K562 (cell line): ENCODE measurements at regions not wholly inside any gene's neighbourhood (a gene's known extent, or its start where the extent isn't known, plus 50 kb on each side); places are given as distances from the start of the nearest gene placed in this dataset.

Experiments
- ATAC-seq: fragments of 200-7000 bp; cut with Tn5 transposase; 3 replicates; pipeline ENCODE4 v1.9.1; 2020; ENCODE audit warnings: moderate library complexity
- BruUV-seq: library from RNA; stranded (reverse); fragments of 400-500 nt; replicated peaks from 2 replicates; lab custom pipeline; 2021; lab: Mats Ljungman, UMichigan
- CTCF ChIA-PET: fragments of 300-600 bp; formaldehyde crosslinking; extraction: SDS; loops from one replicate; lab custom pipeline; 2021; ENCODE audit warnings: low intra/inter-chr PET ratio; lab: Yijun Ruan, JAX
- POLR2A ChIA-PET: fragments of 300-600, 350-650 bp; sonication (Branson Sonifier 250); formaldehyde crosslinking; extraction: SDS; loops from one replicate; lab custom pipeline; 2021; ENCODE audit warnings: antibody characterized with exemption, inconsistent platforms; lab: Yijun Ruan, JAX
- DNase-seq, 4 experiments: peaks; one replicate each; pipeline versions ENCODE4 v3.0.0 to v3.0.0-alpha.2; 2011 to 2018; ENCODE audit warnings: low spot score in 3 of 4, mixed read lengths in 3 of 4; ENCODE audit errors: extremely low read depth in 1 of 4
- FAIRE-seq: peaks from 2 replicates; lab custom pipeline; 2011; peaks lifted over from hg19 to GRCh38; lab: Jason Lieb, UNC
- H2AFZ ChIP-seq: 2 replicates; pipeline ENCODE4 v1.6.0; 2011; ENCODE audit warnings: low read depth, low read length, control low read depth, inconsistent platforms
- H3K27ac ChIP-seq: fragments of 200-600 bp; 3 replicates; pipeline ENCODE4 v1.8.0; 2011; ENCODE audit warnings: low read depth, mild to moderate bottlenecking, control low read depth, inconsistent platforms, low read length, moderate library complexity, mixed read lengths; ENCODE audit errors: extremely low read depth
- H3K27me3 ChIP-seq, 2 experiments: fragments of 300-600 bp in 1 of 2; 2 replicates in 1 of 2; 3 replicates in 1 of 2; pipeline versions ENCODE4 v1.6.0 to v1.8.0; 2011; ENCODE audit warnings: inconsistent platforms in 2 of 2, low read length in 2 of 2, mild to moderate bottlenecking in 1 of 2, mixed read lengths in 1 of 2, moderate library complexity in 1 of 2; ENCODE audit not compliant: control insufficient read depth in 2 of 2, insufficient read depth in 2 of 2
- H3K36me3 ChIP-seq: fragments of 300-600 bp; 3 replicates; pipeline ENCODE4 v1.8.0; 2011; ENCODE audit warnings: mild to moderate bottlenecking, low read length, inconsistent platforms; ENCODE audit not compliant: control insufficient read depth, insufficient read depth
- H3K4me1 ChIP-seq, 2 experiments: fragments of 200-600 bp in 1 of 2; replicated peaks in 1 of 2; 2 replicates in 1 of 2; 3 replicates in 1 of 2; pipeline versions ENCODE4 v1.5.1 to v1.8.0; 2011; ENCODE audit warnings: inconsistent platforms in 2 of 2, low read length in 2 of 2, mild to moderate bottlenecking in 1 of 2, mixed read lengths in 1 of 2, moderate library complexity in 1 of 2; ENCODE audit not compliant: control insufficient read depth in 2 of 2, insufficient read depth in 2 of 2
- H3K4me2 ChIP-seq: 2 replicates; pipeline ENCODE4 v1.6.1; 2011; ENCODE audit warnings: low read length, control low read depth, inconsistent platforms, mixed read lengths; ENCODE audit not compliant: insufficient read depth
- H3K4me3 ChIP-seq: fragments of 200-600 bp; sonication (generic), shearing (Covaris generic); 2 replicates; pipeline ENCODE4 v1.5.1; 2016; ENCODE audit warnings: control low read depth, inconsistent platforms
- H3K79me2 ChIP-seq: fragments of 200-600 bp; 3 replicates; pipeline ENCODE4 v1.8.0; 2011; ENCODE audit warnings: low read length, inconsistent platforms; ENCODE audit not compliant: control insufficient read depth, insufficient read depth
- H3K9ac ChIP-seq, 2 experiments: 2 replicates each; pipeline versions ENCODE4 v1.6.0 to v1.6.1; 2011; ENCODE audit warnings: low read depth in 2 of 2, low read length in 2 of 2, control low read depth in 1 of 2, inconsistent platforms in 1 of 2, mild to moderate bottlenecking in 1 of 2, mixed read lengths in 1 of 2; ENCODE audit not compliant: insufficient read depth in 1 of 2
- H3K9me1 ChIP-seq: one replicate; pipeline ENCODE4 v1.6.0; 2011; ENCODE audit warnings: inconsistent platforms, mild to moderate bottlenecking, low read length, moderate library complexity; ENCODE audit not compliant: control insufficient read depth, insufficient read depth
- H3K9me3 ChIP-seq: replicated peaks from 2 replicates; pipeline ENCODE4 v1.5.1; 2011; ENCODE audit warnings: low read depth, low read length, inconsistent platforms; ENCODE audit not compliant: control insufficient read depth, insufficient read depth
- H4K20me1 ChIP-seq: replicated peaks from 2 replicates; pipeline ENCODE4 v1.6.1; 2011; ENCODE audit warnings: low read length, inconsistent platforms, mixed read lengths; ENCODE audit not compliant: control insufficient read depth, insufficient read depth
- C11orf30 ChIP-seq: fragments of 450-650 bp; IDR thresholded peaks from 2 replicates; pipeline ENCODE4 v1.6.1; 2016; ENCODE audit warnings: low read depth, mild to moderate bottlenecking
- NFE2 ChIP-seq: IDR thresholded peaks from 2 replicates; pipeline ENCODE4 v1.6.1; 2014; ENCODE audit warnings: antibody characterized with exemption, low read depth
- NR2C2 ChIP-seq, 2 experiments: fragments of 200-800 bp in 1 of 2; sonication (Bioruptor generic) in 1 of 2; sonication (generic) in 1 of 2; formaldehyde crosslinking in 1 of 2; IDR thresholded peaks; 2 replicates each; pipeline versions ENCODE4 v1.6.1 to v1.8.0; 2016 to 2022; ENCODE audit warnings: mild to moderate bottlenecking in 1 of 2, missing compliant biosample characterization in 1 of 2, missing genetic modification characterization in 1 of 2, missing genetic modification reagents in 1 of 2
- WGBS: fragments of 100-300 bp; shearing (Covaris generic); methylation state at CpG from one replicate; pipeline ENCODE4 v1.1.6; 2016; ENCODE audit warnings: low coverage, mixed read lengths; ENCODE audit not compliant: insufficient coverage; ENCODE audit errors: missing lambda C conversion rate; 5-methylcytosine and 5-hydroxymethylcytosine counted together
- in situ Hi-C: fragments of 300-500 bp; cut with MboI; formaldehyde crosslinking; loops from 4 replicates; pipeline ENCODE4 v1.15.0; 2018; ENCODE audit warnings: inconsistent platforms, mixed read lengths
- intact Hi-C: fragments of 100-400 bp; cut with micrococcal nuclease; formaldehyde crosslinking; loops from 2 replicates; pipeline ENCODE4 v1.14.2; 2022
- TF ChIP-seq, protein P1 (sequence below): fragments of 450-650 bp; IDR thresholded peaks from 2 replicates; pipeline ENCODE4 v1.6.1; 2016; ENCODE audit warnings: mild to moderate bottlenecking, moderate library complexity

GRCh38 chr6:112429226-112429625 lies 82.1 kb downstream of the RFPL4B start:
- BruUV-seq: no TSS peak
- no peaks in the 10 kb centered on the region for H3K36me3 ChIP-seq
- TF ChIP-seq NFE2 (peak; percentile 64), C11orf30 (0 out of 2 replicates have a peak, but pooled peaks have one; percentile 14), NR2C2 (CRISPR knock-in tag; IDR thresholded peaks at IDR 0.05) (no peak), NR2C2 (tag; IDR thresholded peaks at IDR 0.05) (no peak)
- TF ChIP-seq, protein P1, sequence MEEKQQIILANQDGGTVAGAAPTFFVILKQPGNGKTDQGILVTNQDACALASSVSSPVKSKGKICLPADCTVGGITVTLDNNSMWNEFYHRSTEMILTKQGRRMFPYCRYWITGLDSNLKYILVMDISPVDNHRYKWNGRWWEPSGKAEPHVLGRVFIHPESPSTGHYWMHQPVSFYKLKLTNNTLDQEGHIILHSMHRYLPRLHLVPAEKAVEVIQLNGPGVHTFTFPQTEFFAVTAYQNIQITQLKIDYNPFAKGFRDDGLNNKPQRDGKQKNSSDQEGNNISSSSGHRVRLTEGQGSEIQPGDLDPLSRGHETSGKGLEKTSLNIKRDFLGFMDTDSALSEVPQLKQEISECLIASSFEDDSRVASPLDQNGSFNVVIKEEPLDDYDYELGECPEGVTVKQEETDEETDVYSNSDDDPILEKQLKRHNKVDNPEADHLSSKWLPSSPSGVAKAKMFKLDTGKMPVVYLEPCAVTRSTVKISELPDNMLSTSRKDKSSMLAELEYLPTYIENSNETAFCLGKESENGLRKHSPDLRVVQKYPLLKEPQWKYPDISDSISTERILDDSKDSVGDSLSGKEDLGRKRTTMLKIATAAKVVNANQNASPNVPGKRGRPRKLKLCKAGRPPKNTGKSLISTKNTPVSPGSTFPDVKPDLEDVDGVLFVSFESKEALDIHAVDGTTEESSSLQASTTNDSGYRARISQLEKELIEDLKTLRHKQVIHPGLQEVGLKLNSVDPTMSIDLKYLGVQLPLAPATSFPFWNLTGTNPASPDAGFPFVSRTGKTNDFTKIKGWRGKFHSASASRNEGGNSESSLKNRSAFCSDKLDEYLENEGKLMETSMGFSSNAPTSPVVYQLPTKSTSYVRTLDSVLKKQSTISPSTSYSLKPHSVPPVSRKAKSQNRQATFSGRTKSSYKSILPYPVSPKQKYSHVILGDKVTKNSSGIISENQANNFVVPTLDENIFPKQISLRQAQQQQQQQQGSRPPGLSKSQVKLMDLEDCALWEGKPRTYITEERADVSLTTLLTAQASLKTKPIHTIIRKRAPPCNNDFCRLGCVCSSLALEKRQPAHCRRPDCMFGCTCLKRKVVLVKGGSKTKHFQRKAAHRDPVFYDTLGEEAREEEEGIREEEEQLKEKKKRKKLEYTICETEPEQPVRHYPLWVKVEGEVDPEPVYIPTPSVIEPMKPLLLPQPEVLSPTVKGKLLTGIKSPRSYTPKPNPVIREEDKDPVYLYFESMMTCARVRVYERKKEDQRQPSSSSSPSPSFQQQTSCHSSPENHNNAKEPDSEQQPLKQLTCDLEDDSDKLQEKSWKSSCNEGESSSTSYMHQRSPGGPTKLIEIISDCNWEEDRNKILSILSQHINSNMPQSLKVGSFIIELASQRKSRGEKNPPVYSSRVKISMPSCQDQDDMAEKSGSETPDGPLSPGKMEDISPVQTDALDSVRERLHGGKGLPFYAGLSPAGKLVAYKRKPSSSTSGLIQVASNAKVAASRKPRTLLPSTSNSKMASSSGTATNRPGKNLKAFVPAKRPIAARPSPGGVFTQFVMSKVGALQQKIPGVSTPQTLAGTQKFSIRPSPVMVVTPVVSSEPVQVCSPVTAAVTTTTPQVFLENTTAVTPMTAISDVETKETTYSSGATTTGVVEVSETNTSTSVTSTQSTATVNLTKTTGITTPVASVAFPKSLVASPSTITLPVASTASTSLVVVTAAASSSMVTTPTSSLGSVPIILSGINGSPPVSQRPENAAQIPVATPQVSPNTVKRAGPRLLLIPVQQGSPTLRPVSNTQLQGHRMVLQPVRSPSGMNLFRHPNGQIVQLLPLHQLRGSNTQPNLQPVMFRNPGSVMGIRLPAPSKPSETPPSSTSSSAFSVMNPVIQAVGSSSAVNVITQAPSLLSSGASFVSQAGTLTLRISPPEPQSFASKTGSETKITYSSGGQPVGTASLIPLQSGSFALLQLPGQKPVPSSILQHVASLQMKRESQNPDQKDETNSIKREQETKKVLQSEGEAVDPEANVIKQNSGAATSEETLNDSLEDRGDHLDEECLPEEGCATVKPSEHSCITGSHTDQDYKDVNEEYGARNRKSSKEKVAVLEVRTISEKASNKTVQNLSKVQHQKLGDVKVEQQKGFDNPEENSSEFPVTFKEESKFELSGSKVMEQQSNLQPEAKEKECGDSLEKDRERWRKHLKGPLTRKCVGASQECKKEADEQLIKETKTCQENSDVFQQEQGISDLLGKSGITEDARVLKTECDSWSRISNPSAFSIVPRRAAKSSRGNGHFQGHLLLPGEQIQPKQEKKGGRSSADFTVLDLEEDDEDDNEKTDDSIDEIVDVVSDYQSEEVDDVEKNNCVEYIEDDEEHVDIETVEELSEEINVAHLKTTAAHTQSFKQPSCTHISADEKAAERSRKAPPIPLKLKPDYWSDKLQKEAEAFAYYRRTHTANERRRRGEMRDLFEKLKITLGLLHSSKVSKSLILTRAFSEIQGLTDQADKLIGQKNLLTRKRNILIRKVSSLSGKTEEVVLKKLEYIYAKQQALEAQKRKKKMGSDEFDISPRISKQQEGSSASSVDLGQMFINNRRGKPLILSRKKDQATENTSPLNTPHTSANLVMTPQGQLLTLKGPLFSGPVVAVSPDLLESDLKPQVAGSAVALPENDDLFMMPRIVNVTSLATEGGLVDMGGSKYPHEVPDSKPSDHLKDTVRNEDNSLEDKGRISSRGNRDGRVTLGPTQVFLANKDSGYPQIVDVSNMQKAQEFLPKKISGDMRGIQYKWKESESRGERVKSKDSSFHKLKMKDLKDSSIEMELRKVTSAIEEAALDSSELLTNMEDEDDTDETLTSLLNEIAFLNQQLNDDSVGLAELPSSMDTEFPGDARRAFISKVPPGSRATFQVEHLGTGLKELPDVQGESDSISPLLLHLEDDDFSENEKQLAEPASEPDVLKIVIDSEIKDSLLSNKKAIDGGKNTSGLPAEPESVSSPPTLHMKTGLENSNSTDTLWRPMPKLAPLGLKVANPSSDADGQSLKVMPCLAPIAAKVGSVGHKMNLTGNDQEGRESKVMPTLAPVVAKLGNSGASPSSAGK: no peak
- H3K4me2 ChIP-seq: no peak overlapping the region
- intact Hi-C loops (no loop called here), in situ Hi-C loops (no loop called here)
- ATAC-seq (no peak), FAIRE-seq (no peak), DNase-seq (peak in 1 of 4 experiments; percentile 1)
- no peaks in the 10 kb centered on the region for H3K9me1 ChIP-seq
- no peaks in the 10 kb centered on the region for H3K4me1 ChIP-seq
- no peaks in the 10 kb centered on the region for H3K79me2 ChIP-seq
- ChIA-PET CTCF (no interaction called here), POLR2A (no interaction called here)
- no peaks in the 10 kb centered on the region for H3K27me3 ChIP-seq
- H4K20me1 ChIP-seq: no peaks in the 10 kb centered on the region
- no peak overlapping the region for H3K27ac ChIP-seq
- 0% methylated on average over 3 of the region's 3 CpGs for WGBS
- no peak overlapping the region for H3K9ac ChIP-seq
- H3K9me3 ChIP-seq: no peaks in the 10 kb centered on the region
- H3K4me3 ChIP-seq: no peak overlapping the region
- H2AFZ ChIP-seq: no peak overlapping the region
